Fibroblast of villous mesenchyme (primary cell): ENCODE measurements at regions not wholly inside any gene's neighbourhood (a gene's known extent, or its start where the extent isn't known, plus 50 kb on each side); places are given as distances from the start of the nearest gene placed in this dataset.

Experiments
- DNase-seq: peaks from one replicate; pipeline ENCODE4 v3.0.0-alpha.2; 2010; ENCODE audit warnings: low read depth
- H3K4me3 ChIP-seq: 2 replicates; pipeline ENCODE4 v1.5.1; 2011; ENCODE audit warnings: low read depth, mild to moderate bottlenecking, low read length
- TF ChIP-seq, protein P1 (sequence below): IDR thresholded peaks from 2 replicates; pipeline ENCODE4 v1.5.1; 2012; ENCODE audit warnings: low read depth, mild to moderate bottlenecking, low read length; ENCODE audit not compliant: insufficient read depth

GRCh38 chr16:80028581-80029380, 428.2 kb upstream of the MAF start:
- DNase-seq, result peak; percentile 30
- TF ChIP-seq, protein P1, sequence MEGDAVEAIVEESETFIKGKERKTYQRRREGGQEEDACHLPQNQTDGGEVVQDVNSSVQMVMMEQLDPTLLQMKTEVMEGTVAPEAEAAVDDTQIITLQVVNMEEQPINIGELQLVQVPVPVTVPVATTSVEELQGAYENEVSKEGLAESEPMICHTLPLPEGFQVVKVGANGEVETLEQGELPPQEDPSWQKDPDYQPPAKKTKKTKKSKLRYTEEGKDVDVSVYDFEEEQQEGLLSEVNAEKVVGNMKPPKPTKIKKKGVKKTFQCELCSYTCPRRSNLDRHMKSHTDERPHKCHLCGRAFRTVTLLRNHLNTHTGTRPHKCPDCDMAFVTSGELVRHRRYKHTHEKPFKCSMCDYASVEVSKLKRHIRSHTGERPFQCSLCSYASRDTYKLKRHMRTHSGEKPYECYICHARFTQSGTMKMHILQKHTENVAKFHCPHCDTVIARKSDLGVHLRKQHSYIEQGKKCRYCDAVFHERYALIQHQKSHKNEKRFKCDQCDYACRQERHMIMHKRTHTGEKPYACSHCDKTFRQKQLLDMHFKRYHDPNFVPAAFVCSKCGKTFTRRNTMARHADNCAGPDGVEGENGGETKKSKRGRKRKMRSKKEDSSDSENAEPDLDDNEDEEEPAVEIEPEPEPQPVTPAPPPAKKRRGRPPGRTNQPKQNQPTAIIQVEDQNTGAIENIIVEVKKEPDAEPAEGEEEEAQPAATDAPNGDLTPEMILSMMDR, result no peak
- H3K4me3 ChIP-seq, result no peak overlapping the region

GRCh38 chr16:80027007-80027965, 426.7 kb upstream of the MAF start:
- TF ChIP-seq, protein P1, result no peak
- H3K4me3 ChIP-seq, result no peak overlapping the region
- peak; percentile 95 for DNase-seq

GRCh38 chr16:80025236-80025635, 424.7 kb upstream of the MAF start:
- no peak overlapping the region for H3K4me3 ChIP-seq
- TF ChIP-seq, protein P1, result no peak
- no peak for DNase-seq

- DNase-seq, result no peak
- TF ChIP-seq, protein P1, result no peak
- H3K4me3 ChIP-seq, result no peak overlapping the region
Observed at GRCh38 chr16:80024443-80024842, 423.9 kb upstream of the MAF start.

- TF ChIP-seq, protein P1, result no peak
- no peak overlapping the region for H3K4me3 ChIP-seq
- DNase-seq, result peak; percentile 72
Observed at GRCh38 chr16:80023865-80024264, 423.3 kb upstream of the MAF start.

DNA sequence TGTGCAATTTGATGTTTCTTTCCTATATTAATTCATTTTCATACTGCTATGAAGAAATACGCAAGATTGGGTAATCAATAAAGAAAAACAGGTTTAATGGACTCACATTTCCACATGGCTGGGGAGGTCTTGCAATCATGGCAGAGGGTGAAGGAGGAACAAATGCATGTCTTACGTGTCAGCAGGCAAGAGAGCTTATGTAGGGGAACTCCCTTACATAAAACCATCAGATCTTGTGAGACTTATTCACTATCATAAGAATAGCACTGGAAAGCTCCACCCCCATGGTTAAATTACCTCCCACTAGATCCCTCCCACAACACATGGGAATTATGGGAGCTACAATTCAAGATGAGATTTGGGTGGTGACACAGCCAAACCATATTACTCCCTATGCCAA, 418.9 kb upstream of the MAF start:
- no peak overlapping the region for H3K4me3 ChIP-seq
- TF ChIP-seq, protein P1, result no peak
- DNase-seq, result no peak
